NOMO-1 treated with DMSO at 0.1 percent for 48 hours (cell line): ENCODE measurements at regions not wholly inside any gene's neighbourhood (a gene's known extent, or its start where the extent isn't known, plus 50 kb on each side); places are given as distances from the start of the nearest gene placed in this dataset.

Experiments
- DNase-seq: peaks from one replicate; lab custom pipeline; 2025; ENCODE audit not compliant: unreplicated experiment; lab: John Stamatoyannopoulos, UW

DNA sequence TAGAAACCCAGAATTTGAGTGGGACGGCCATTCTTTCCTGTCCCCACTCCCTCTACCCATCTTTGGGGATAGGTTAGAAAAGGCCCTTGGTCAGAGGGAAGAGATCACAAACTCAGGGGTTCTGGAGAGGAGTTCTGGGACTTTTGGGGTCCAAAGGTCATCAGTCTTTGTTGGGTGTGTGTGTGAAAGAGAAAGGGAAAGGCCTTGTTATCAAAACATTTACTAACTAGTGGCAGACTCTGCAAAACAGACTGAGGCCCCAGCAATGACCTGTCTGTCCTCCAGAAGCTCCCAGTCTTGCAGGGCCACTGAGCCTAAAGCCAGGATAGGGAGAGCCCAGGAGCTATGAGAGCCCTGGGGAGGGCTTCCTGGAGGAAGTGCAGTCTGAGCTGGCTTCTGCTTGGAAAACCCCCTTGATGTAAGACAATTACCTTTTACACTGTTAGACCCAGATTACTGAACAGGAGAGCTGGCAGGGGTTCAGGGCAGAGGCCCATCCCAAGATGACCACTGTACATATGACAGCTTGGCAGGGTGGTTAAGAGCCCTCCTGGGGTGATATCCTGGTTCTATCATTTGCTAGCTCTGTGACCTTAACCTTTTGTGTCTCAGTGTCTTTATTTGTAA lies 429.1 kb upstream of the CCDC196 start:
- no peak for DNase-seq

DNA sequence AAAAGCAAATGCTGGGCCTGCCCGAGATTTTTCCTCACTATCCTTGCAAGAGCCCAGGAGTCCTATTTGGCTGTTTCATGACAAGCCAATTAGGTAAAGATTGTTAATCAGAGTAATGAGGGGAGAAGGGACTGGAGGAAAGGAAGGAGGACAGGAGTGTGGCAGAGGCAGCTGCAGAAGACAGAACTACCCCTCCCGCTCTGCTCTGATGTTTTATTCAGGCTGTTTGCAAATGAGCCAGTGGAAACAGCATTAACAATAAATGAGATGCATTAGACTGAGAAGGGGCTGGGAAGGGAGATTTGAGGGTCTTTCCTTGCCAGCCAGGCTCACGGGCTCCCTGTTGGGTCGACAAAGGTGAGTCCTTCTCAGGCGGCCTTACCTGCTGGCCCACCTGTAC lies 421.0 kb upstream of the CCDC196 start:
- DNase-seq: no peak

DNA sequence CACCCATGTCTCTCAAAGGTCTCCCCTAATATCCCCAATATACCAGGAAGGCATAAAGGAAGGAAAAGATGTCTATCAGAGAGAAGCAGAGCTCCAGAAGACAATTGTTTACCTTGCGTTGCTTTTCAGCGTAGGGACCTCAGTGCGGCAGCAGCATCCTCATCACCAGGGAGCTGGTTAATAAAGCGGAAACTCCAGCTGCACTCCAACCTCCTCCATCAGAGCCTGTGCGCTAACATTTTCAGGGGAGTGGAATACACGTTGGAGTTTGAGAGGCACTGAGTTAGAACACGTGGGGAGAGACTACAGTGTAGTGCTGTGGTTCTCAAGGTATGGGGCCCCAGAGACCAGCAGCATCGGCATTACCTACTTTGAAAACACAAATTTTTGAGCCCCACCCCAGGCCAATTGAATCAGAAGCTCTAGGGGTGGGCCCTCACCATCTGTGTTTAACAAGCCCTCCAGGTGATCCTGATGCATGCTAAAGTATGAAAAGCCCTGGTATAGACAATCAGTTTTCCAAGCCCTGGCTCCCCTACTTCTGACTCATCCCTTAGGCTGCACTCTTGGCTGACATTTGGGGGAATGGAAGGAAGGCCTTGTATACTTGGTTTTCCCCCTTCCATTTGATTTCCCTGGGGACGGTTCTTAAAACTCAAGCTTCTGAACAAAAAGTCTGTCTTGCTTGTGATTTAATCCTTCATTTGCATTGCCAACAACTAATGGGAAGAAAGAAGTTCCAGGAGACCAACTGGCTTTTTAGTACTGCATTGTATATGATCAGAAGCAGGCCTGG lies 419.0 kb upstream of the CCDC196 start:
- no peak for DNase-seq

DNA sequence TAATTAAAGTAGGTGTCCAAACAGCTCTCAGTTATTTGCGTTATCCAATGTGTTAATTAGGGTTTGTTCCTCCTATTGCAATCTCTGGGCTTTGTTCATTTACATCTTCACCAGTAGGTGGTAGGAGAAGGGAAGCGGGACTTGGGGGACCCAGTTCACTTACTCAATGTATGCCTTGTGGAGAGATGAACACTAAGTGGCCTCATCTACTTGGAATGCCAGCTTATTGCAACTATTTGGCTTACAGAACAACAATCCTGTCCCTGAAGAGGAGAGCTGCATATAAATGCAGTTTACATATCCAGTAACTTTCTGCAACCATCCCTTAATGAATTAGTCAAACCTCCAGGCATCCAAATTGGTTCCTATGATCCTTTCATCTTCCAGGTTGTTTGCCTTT lies 417.1 kb upstream of the CCDC196 start:
- no peak for DNase-seq

DNA sequence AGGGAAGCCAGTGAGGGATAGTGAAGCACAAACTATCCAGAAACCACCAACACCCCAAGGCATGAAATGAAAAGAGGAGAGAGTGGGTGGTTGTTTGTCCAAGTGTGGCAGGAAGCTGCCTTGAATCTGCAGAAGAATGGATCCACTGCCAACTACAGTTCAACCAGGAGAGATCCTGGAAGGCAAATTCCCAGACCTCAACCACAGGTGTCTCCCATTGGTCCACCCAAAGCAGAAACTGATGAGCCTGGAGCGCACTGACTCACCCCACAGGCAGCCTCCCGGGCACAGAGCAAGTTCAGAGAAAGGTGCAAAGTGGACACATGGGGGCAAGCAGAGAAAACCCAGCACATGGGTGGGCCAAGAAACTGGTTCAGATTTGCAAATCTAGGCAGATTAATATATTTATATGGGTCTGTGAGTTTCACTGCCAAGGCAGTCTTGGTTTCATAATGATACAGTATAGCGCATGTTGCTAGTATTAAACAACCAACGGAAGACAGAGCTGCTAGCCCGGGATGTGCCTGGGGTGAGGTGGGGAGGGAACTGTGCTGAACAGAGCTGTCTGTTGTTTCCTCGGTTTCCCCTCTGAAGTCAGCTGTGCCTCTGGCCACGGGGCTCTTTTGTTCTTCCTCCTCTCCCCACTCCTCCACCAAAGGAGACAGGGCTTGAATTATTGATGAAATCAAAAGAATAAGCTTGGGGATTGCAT lies 416.2 kb upstream of the CCDC196 start:
- no peak for DNase-seq

DNA sequence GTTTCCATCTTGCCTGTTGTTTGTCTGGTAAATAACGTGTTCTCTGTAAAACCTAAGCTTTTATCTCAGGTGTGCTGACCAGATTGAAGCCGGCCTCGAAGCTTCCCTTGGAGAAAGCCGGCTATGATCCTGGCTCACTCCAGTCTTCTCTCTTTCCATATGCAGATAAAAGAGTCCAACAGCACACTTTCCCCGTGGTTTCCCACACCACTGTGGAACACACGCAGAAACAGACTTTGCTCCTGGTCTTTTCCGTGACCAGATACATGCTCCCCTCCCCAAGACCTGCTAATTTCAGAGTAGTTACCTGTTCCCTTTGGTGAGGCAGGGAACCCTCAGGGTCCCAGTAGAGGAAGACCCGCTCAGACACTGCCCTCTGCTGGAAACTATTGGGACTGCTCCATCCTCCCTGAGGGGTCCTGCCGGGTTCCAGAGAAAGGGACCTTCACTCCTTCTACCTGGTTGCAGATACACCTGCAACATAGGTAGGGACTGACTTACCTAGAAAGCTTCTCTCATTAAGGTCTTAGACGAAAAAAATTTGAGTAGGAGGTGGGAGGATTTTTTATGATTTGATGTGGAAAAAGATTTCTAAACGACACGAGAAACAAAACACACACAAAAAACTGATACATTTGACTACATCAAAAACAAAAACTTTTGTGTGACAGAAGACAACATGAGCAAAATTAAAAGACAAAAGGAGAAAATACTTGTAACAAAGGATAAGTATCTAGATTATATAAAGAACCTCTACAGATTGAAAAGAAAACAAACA lies 415.4 kb upstream of the CCDC196 start:
- peak; percentile 6 for DNase-seq

DNA sequence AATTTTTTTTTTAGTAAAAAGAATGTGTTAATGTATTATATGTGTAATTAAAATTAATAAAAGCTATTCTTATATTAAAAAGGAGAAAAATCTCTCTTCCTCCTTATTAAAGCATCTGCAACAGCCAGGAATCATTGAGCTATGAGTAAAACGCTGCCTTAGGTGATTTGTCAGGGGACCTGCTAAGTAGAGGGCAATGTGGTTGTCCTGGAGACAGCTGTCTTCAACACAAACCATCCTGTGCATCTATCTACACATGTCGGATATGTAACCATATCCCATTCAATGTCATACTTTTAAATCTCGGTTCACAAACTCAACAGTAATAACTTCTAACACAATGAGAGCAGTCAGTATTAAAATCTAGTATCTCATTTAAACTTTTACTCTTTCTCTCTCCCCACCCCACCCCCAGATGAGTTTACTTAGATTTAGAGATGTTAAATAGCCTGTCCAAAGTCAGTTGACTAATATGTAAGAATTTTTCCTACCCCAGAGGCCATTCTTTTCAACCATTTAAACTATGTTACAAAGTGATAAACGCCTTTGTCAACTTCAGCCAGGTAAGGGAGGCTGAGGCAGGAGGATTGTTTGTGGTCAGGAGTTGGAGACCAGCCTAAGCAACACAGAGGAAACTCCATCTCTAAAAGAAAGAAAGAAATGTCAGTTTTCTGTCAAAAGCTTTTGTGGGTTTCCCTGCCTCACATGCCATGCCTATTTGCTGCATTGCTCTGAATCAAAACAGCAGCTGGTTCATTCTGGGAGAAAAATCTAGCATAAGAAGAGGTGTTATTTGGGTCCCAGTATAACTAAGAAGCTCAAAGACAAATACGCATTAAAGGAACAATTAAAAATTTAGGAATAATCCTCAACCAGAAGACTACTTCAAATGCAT lies 413.7 kb upstream of the CCDC196 start:
- no peak for DNase-seq

DNA sequence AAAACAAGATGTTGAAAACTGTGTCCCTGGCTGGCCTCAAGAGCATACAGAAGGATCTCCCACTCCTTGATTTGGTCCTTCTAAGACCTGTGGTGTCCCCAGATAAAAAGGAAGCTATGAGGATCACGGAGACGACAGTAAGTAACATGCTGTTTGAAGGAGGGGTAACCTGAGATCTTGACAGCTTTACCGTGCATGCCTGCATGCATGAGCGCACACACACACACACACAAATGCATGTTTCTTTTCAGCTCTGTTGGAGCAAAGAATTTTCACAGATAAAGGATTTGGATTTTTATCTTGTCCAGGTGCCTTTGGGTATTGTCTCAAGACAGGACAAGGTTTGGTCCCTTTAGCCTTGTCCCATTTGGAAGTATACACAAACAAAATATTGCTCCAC lies 411.6 kb upstream of the CCDC196 start:
- DNase-seq: no peak

DNA sequence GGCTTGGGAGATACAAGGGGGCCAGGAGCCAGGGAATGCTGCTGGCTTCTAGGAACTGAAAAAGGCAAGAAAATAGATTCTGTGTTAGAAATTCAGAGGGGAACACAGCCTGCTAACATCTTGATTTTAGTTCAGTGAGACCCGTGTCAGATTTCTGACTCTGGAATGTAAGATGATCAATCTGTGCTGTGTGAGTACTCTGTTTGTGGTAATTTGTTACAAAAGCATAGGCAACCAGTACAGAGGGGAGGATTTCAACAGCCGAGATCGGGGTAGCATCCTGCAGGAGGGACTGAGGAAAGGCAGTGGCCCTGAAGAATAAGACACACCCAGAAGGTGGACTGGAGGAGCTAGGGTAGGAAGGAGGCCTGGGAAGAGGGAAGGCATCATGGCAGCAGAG lies 410.0 kb upstream of the CCDC196 start:
- DNase-seq: no peak

DNA sequence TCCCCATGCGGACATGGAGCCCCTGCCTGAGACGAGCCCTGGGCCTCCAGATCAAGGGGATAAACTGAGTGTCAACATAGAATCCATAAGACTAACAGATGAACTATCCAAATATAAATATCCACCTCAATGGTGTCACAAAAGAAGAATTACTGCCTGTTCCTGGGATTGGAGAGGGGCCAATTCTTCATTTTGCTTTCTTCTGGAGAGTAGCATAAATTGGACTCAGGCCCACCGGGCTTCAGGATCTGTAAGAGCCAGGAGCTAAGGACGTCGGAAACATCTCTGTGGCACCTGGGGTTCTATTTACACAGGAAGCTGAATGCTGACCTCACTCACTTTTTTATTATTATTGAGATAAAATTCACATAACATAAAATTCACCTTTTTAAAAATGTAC lies 408.2 kb upstream of the CCDC196 start:
- no peak for DNase-seq

DNA sequence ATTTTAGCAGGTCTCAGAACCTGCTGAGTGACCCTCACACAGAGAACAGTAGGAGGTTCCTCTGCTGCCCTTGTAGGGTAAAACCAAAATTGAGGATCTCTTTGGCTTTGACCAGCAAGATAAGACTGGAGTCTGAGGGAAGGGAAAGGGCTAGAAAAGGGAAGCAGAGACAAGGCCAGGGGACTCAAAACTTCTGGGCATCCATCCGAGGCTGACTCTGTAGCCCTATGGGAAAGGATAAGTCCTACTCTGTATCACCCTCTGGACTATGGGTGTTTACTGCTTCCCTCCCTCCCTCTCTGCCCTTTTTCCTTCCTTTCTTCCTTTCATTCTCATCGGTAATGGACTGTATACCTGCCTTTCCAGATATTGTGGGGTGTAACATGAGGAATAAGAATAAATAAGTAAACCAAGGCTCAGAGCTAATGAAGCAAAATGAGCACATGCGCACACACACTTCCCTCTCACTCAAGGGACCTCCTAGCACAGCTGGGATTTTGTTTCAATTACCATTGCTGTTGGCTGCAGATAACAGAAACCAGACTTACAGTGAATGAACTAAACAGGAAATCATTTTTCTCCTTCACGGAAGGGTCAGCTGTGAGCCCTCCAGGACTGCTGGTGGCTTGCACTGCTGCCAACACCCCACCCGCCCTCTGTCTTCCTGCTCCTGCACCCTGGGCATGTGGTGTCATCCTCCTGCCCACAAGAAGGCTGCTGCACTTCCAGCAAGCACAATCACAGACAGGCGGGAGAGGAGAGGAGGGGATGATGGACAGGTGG lies 404.4 kb upstream of the CCDC196 start:
- DNase-seq: no peak

DNA sequence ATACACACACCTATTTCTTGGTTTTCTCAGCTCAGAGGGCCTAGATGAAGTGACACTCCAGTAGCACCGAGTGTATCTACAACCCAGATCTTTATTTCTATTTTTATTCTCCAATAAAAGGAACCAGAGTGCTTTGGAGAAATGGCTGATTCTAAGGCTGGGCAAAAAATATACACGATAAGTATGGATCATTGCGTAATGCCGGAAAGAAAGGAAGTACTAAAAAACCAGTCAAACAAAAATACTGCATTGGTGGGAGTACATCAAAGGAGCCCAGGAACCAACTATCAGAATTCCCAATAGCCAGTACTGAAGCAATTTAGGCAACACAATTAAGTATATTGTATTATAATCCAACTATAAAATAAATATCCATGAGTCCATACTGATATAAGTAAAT lies 400.9 kb upstream of the CCDC196 start:
- peak; percentile 24 for DNase-seq

DNA sequence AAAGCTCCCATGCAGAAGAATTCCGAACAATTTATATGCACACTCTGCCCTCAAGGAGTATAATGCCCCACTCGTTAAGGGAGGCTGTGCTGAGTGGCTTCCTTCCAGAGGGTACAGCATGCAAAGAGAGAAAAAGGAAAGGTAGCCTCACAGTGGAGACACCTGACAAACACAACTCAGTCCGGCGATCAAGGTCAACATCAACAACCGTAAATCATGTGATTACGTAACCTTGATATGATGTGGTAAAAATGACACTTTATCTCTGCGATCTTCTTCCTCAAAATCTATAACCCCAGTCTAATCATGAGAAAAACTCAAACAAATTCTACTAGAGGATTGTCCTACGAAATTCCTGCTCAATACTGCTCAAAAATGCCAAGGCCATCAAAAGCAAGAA lies 400.5 kb upstream of the CCDC196 start:
- peak; percentile 14 for DNase-seq

DNA sequence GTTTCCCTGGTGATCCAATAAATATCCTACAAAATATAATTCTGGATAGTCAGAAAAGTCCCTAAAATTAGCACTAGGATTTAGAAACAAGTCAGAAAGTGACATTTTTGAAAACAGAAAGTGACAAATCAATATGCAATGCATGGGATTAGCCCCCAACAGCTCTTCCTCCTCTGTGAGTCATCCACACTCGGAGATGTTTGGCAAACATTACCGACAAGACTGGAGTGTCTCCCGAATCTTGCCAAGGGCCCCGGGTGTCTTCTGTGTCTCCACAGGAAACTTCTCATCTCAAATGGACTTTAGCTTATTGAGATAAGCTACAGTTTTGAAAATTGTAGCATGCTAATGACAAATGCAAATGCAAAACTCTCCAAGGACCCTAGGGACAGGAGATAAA lies 398.9 kb upstream of the CCDC196 start:
- no peak for DNase-seq

DNA sequence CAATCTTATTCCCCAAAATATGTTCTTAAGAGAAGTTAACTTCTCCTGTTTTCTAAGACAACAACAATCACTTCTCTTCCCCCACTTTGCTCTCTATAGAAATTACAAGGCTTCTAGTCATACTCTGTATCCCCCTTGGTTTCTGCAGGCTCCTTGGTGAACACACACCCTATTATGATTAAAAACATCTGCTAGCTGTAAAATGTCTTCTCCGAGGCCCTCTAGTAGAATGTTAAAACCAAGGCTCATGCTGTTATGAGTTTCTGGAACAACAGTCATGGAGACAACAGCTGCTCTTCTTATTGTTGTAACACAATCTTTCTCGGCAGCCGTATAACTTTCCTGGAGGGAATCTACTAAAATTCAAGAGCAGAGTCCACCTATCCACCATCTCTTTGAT lies 397.5 kb upstream of the CCDC196 start:
- DNase-seq: no peak

DNA sequence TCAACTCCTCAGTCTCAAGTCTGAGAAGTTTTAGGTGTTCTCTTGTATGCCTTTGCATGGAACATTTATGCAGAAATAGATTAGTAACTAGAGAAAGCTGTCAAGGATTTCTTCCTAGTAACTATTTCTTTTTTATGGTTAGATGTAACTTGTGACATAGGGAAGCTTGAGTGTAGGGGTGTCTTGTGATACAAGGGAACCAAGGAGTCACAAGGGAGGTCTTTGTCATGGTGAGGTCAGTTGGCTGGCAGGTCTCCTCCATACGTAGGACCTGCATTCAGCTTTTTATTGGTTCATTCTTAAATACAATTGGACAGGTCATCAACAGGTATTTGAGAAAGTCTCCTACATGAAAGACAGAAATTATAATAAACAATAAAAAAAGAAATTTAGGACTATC lies 394.0 kb upstream of the CCDC196 start:
- DNase-seq: no peak

DNA sequence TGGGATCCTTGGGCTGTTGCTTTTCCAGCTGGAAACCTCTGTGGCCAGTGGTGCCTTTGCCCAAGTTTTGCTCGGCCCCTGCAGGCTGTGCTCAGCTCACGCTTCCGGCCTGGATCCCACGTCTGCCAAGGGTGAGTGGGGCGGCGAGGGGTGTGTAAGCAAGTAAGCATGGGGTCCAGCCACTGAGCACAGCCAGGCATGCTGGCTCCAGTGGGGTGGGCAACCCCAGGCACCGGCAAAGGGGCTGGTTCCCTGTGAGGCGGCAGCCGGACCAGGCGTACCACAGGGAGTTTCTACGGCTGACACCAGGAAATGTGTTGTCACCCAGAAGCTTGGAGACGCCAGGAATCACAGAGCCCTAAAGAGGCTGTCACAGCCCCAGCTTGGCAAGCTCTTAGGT lies 393.4 kb upstream of the CCDC196 start:
- no peak for DNase-seq

DNA sequence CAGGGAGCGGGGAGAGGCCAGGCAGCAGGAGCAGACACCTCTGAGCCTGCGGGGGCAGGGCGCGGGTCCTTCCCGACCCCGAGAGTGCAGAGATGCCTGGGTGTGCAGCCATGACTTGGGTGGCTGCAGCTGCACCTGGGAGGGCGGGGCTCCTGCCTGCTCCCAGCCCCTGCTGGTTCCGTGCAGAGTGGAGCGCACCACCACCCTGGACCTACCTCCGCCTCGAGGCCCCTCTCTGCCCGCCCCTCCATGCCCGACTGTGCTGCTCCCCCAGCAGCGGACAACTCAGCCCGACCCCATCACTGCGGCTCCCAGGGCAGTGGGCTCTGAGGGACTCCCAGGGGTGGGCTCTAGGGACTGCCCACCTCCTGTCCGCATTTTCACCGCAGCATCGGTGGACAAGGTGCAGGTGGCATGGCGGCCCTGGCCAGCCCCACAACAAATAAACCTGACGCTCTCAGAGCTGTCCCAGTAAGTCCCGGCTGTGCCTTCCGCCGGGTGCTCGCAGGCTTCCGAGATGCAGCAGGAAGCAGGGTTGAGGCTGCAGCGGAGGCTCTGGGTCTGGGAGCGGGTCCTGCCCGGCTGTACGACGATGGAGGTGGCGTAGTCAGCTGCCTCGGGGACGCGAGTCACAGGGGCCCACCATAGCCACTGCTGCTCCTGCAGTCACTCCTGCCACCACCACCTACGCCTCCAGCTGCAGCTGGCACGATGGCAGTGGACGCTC lies 392.0 kb upstream of the CCDC196 start:
- DNase-seq: no peak

DNA sequence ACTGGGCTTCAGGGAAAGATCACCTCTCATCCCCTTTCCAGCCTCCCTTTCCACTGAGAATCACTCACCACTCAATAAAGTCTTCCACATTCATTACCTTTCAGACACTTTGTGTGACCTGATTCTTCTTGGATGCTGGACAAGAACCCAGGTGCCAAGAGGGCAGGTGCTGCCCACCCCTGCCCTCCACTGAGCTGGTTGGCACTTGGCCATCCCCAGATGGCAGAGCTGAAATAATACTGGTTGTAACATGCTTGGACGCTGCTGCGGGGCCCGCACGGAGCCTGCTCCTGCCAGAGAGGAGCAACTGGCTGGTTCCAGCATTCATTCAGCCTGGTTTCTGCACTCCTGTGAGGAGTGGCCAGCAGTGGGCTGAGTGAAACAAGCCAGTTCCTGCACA lies 386.7 kb upstream of the CCDC196 start:
- no peak for DNase-seq
